SK-N-SH treated with all-trans-retinoic acid at 6 μM for 48 hours (cell line): ENCODE measurements at regions not wholly inside any gene's neighbourhood (a gene's known extent, or its start where the extent isn't known, plus 50 kb on each side); places are given as distances from the start of the nearest gene placed in this dataset.
"Not testable (repeated sequence)": the region's sequence is repeated elsewhere in the genome, so short reads cannot be mapped to it uniquely, and the experiment has no call there.

Source experiments
- ATAC-seq: fragments of 200-7000 bp; cut with Tn5 transposase; 3 replicates; pipeline ENCODE4 v1.9.1; 2020; ENCODE audit warnings: mild to moderate bottlenecking, moderate library complexity
- ARNTL ChIP-seq: fragments of 450-650 bp; formaldehyde crosslinking; IDR thresholded peaks from 2 replicates; pipeline ENCODE4 v1.5.0; 2020; ENCODE audit warnings: low read depth, mild to moderate bottlenecking, moderate library complexity, borderline replicate concordance
- BACH2 ChIP-seq: fragments of 250-450 bp; sonication (Bioruptor Pico); IDR thresholded peaks from 2 replicates; pipeline ENCODE4 v1.9.0; 2021; ENCODE audit warnings: mild to moderate bottlenecking, borderline replicate concordance
- CREB5 ChIP-seq: fragments of 250-450 bp; sonication (Bioruptor Pico); IDR thresholded peaks from 2 replicates; pipeline ENCODE4 v1.5.1; 2020; ENCODE audit warnings: low read depth, mild to moderate bottlenecking, moderate library complexity
- CSDC2 ChIP-seq: fragments of 250-450 bp; sonication (Bioruptor Pico); IDR thresholded peaks from 2 replicates; pipeline ENCODE4 v1.5.0; 2020; ENCODE audit warnings: mild to moderate bottlenecking, moderate library complexity
- CSRNP3 ChIP-seq: fragments of 250-450 bp; sonication (Bioruptor Pico); IDR thresholded peaks from 2 replicates; pipeline ENCODE4 v1.5.1; 2021; ENCODE audit warnings: mild to moderate bottlenecking, moderate library complexity
- ESRRG ChIP-seq: fragments of 250-450 bp; sonication (Bioruptor Pico); IDR thresholded peaks from 2 replicates; pipeline ENCODE4 v1.6.1; 2021; ENCODE audit warnings: mild to moderate bottlenecking
- GLIS3 ChIP-seq: fragments of 250-450 bp; sonication (Bioruptor Pico); IDR thresholded peaks from 2 replicates; pipeline ENCODE4 v1.5.0; 2020; ENCODE audit warnings: mild to moderate bottlenecking, moderate library complexity
- ISL1 ChIP-seq: fragments of 250-450 bp; sonication (Bioruptor Pico); IDR thresholded peaks from 2 replicates; pipeline ENCODE4 v2.1.2; 2022; ENCODE audit warnings: mild to moderate bottlenecking, moderate library complexity
- OSR1 ChIP-seq: fragments of 250-450 bp; sonication (Bioruptor Pico); IDR thresholded peaks from 2 replicates; pipeline ENCODE4 v1.8.0; 2022; ENCODE audit warnings: moderate library complexity, mild to moderate bottlenecking, inconsistent platforms
- PATZ1 ChIP-seq: fragments of 250-450 bp; sonication (Bioruptor Pico); IDR thresholded peaks from 2 replicates; pipeline ENCODE4 v1.8.0; 2020; ENCODE audit warnings: mild to moderate bottlenecking, moderate library complexity, borderline replicate concordance
- POU6F1 ChIP-seq: fragments of 250-450 bp; sonication (Bioruptor Pico); IDR thresholded peaks from 2 replicates; pipeline ENCODE4 v1.8.0; 2021; ENCODE audit warnings: low read depth, mild to moderate bottlenecking, moderate library complexity, borderline replicate concordance
- PPARA ChIP-seq: fragments of 250-450 bp; sonication (Bioruptor Pico); IDR thresholded peaks from 2 replicates; pipeline ENCODE4 v1.5.0; 2020; ENCODE audit warnings: mild to moderate bottlenecking, borderline replicate concordance
- RARB ChIP-seq: fragments of 250-450 bp; sonication (Bioruptor Pico); IDR thresholded peaks from 2 replicates; pipeline ENCODE4 v1.8.0; 2021; ENCODE audit warnings: mild to moderate bottlenecking, moderate library complexity
- SNAI2 ChIP-seq: fragments of 250-450 bp; sonication (Bioruptor Pico); IDR thresholded peaks from 2 replicates; pipeline ENCODE4 v1.5.0; 2020; ENCODE audit warnings: mild to moderate bottlenecking, moderate library complexity
- TCF4 ChIP-seq: fragments of 250-450 bp; sonication (Bioruptor Pico); IDR thresholded peaks from 2 replicates; pipeline ENCODE4 v1.8.0; 2021; ENCODE audit warnings: mild to moderate bottlenecking, moderate library complexity, borderline replicate concordance
- TOX ChIP-seq: fragments of 250-450 bp; sonication (Bioruptor Pico); IDR thresholded peaks from 2 replicates; pipeline ENCODE4 v1.8.0; 2021; ENCODE audit warnings: mild to moderate bottlenecking, moderate library complexity, borderline replicate concordance
- TSHZ2 ChIP-seq: fragments of 250-450 bp; sonication (Bioruptor Pico); IDR thresholded peaks from 2 replicates; pipeline ENCODE4 v1.5.0; 2020; ENCODE audit warnings: mild to moderate bottlenecking, moderate library complexity
- ZC3H10 ChIP-seq: fragments of 250-450 bp; sonication (Bioruptor Pico); IDR thresholded peaks from 2 replicates; pipeline ENCODE4 v1.5.1; 2021; ENCODE audit warnings: mild to moderate bottlenecking, moderate library complexity
- ZFP3 ChIP-seq: fragments of 250-450 bp; sonication (Bioruptor Pico); IDR thresholded peaks from 2 replicates; pipeline ENCODE4 v1.5.0; 2020; ENCODE audit warnings: mild to moderate bottlenecking, moderate library complexity
- ZFP30 ChIP-seq: fragments of 450-650 bp; formaldehyde crosslinking; IDR thresholded peaks from 2 replicates; pipeline ENCODE4 v1.5.0; 2022; ENCODE audit warnings: mild to moderate bottlenecking, moderate library complexity
- ZNF565 ChIP-seq: fragments of 450-650 bp; formaldehyde crosslinking; conservative IDR thresholded peaks from 2 replicates; pipeline ENCODE4 v1.5.0; 2020; ENCODE audit warnings: low read depth, mild to moderate bottlenecking, moderate library complexity
- ZNF70 ChIP-seq: fragments of 450-650 bp; formaldehyde crosslinking; IDR thresholded peaks from 2 replicates; pipeline ENCODE4 v1.5.0; 2020; ENCODE audit warnings: mild to moderate bottlenecking, moderate library complexity
- ZNF8 ChIP-seq: fragments of 450-650 bp; formaldehyde crosslinking; IDR thresholded peaks from 2 replicates; pipeline ENCODE4 v1.5.0; 2020; ENCODE audit warnings: mild to moderate bottlenecking, moderate library complexity

GRCh38 chr6:82458705-82459104 lies 95.1 kb downstream of the TPBG start (continued):
- TF ChIP-seq TSHZ2 (CRISPR knock-in tag) (no peak), ESRRG (CRISPR knock-in tag) (no peak), ZC3H10 (CRISPR knock-in tag) (no peak), ZFP3 (CRISPR knock-in tag) (no peak), PPARA (no peak), SNAI2 (CRISPR knock-in tag) (no peak), OSR1 (CRISPR knock-in tag) (no peak), ISL1 (CRISPR knock-in tag) (no peak), ZNF70 (CRISPR knock-in tag) (no peak), ARNTL (CRISPR knock-in tag) (no peak)

GRCh38 chr6:82461536-82461935 lies 97.9 kb downstream of the TPBG start:
- TF ChIP-seq PATZ1 (CRISPR knock-in tag) (no peak), POU6F1 (CRISPR knock-in tag) (no peak), ZFP30 (CRISPR knock-in tag) (no peak), ARNTL (CRISPR knock-in tag) (no peak), ZC3H10 (CRISPR knock-in tag) (no peak)
- ATAC-seq = no peak

- ATAC-seq = no peak
- TF ChIP-seq ESRRG (CRISPR knock-in tag) (no peak), BACH2 (CRISPR knock-in tag) (no peak), ARNTL (CRISPR knock-in tag) (no peak), ZNF565 (CRISPR knock-in tag) (no peak), ZFP30 (CRISPR knock-in tag) (no peak), TOX (CRISPR knock-in tag) (no peak), ZNF70 (CRISPR knock-in tag) (no peak), TCF4 (CRISPR knock-in tag) (no peak), GLIS3 (no peak), ZC3H10 (CRISPR knock-in tag) (no peak), PPARA (no peak), CREB5 (CRISPR knock-in tag) (no peak), RARB (CRISPR knock-in tag) (no peak), ZNF8 (no peak), OSR1 (CRISPR knock-in tag) (no peak), CSRNP3 (CRISPR knock-in tag) (no peak), CSDC2 (CRISPR knock-in tag) (no peak), TSHZ2 (CRISPR knock-in tag) (no peak), SNAI2 (CRISPR knock-in tag) (no peak), ISL1 (CRISPR knock-in tag) (no peak)
Measured at GRCh38 chr6:82467338-82467737, 103.7 kb downstream of the TPBG start.

- not testable (repeated sequence) for ATAC-seq
Measured at GRCh38 chr6:82470123-82470522, 106.5 kb downstream of the TPBG start.

- not testable (repeated sequence) for ATAC-seq
Measured at GRCh38 chr6:82475106-82475505, 111.5 kb downstream of the TPBG start.
